H1 (cell line): ENCODE measurements at regions not wholly inside any gene's neighbourhood (a gene's known extent, or its start where the extent isn't known, plus 50 kb on each side); places are given as distances from the start of the nearest gene placed in this dataset.

Experiments used
- CTCF ChIA-PET: fragments of 300-600 bp; sonication (Branson Sonifier 250); formaldehyde crosslinking; loops from one replicate; lab custom pipeline; 2021; ENCODE audit not compliant: partially characterized antibody; lab: Charles Lee
- POLR2A ChIA-PET: fragments of 300-600 bp; sonication (Branson Sonifier 250); formaldehyde crosslinking; loops from one replicate; lab custom pipeline; 2021; ENCODE audit warnings: inconsistent platforms; ENCODE audit not compliant: partially characterized antibody; lab: Charles Lee
- DNase-seq, 2 experiments: peaks; one replicate each; pipeline versions ENCODE4 v3.0.0 to v3.0.0-alpha.2; 2010 to 2022; ENCODE audit warnings: low spot score in 2 of 2, low read depth in 1 of 2, mixed read lengths in 1 of 2
- FAIRE-seq: peaks from 2 replicates; lab custom pipeline; 2011; peaks lifted over from hg19 to GRCh38; lab: Jason Lieb, UNC
- H2AFZ ChIP-seq: 2 replicates; pipeline ENCODE4 v1.8.1; 2012; ENCODE audit warnings: low read length, inconsistent platforms
- H2AK5ac ChIP-seq: 2 replicates; pipeline ENCODE4 v1.6.1; 2013; ENCODE audit warnings: low read depth, low read length
- H2BK120ac ChIP-seq: replicated peaks from 2 replicates; pipeline ENCODE3; 2013; ENCODE audit warnings: low read depth, low read length, inconsistent platforms
- H2BK12ac ChIP-seq: 2 replicates; pipeline ENCODE4 v1.6.1; 2013; ENCODE audit warnings: low read depth, low read length
- H2BK15ac ChIP-seq: 2 replicates; pipeline ENCODE4 v1.6.1; 2013; ENCODE audit warnings: low read length
- H2BK20ac ChIP-seq: 2 replicates; pipeline ENCODE4 v1.6.1; 2013; ENCODE audit warnings: low read length
- H2BK5ac ChIP-seq: 2 replicates; pipeline ENCODE4 v1.6.1; 2013; ENCODE audit warnings: low read depth, low read length
- H3K14ac ChIP-seq: 2 replicates; pipeline ENCODE4 v1.6.1; 2013; ENCODE audit warnings: inconsistent platforms; ENCODE audit not compliant: insufficient read length
- H3K18ac ChIP-seq: 2 replicates; pipeline ENCODE4 v1.6.1; 2013; ENCODE audit warnings: low read length; ENCODE audit errors: extremely low read depth
- H3K23ac ChIP-seq: 2 replicates; pipeline ENCODE4 v1.6.1; 2013; ENCODE audit warnings: inconsistent platforms; ENCODE audit not compliant: insufficient read length
- H3K23me2 ChIP-seq: 2 replicates; pipeline ENCODE4 v1.6.1; 2013; ENCODE audit warnings: low read depth, low read length
- H3K27ac ChIP-seq: 2 replicates; pipeline ENCODE4 v1.6.1; 2011; ENCODE audit warnings: low read depth, low read length, inconsistent platforms
- H3K27me3 ChIP-seq, 4 experiments: replicated peaks in 1 of 4; 1 replicate in 1 of 4; 2 replicates in 3 of 4; pipeline versions ENCODE4 v1.6.1 to v1.8.1; 2011 to 2013; ENCODE audit warnings: low read length in 3 of 4, mild to moderate bottlenecking in 3 of 4, inconsistent platforms in 2 of 4, mixed read lengths in 2 of 4, moderate library complexity in 1 of 4; ENCODE audit not compliant: control insufficient read depth in 3 of 4, insufficient read depth in 3 of 4; ENCODE audit errors: extremely low read depth in 1 of 4
- H3K36me3 ChIP-seq, 4 experiments: 2 replicates each; pipeline versions ENCODE4 v1.6.1 to v1.8.1; 2011 to 2013; ENCODE audit warnings: mild to moderate bottlenecking in 4 of 4, low read length in 3 of 4, moderate library complexity in 2 of 4, control low read depth in 1 of 4, inconsistent platforms in 1 of 4; ENCODE audit not compliant: insufficient read depth in 4 of 4, control insufficient read depth in 2 of 4
- H3K4ac ChIP-seq: replicated peaks from 2 replicates; pipeline ENCODE3; 2013; ENCODE audit warnings: low read length, low read depth, mixed read lengths, inconsistent platforms; ENCODE audit not compliant: insufficient read length
- H3K4me1 ChIP-seq, 4 experiments: replicated peaks in 1 of 4; 1 replicate in 1 of 4; 2 replicates in 3 of 4; pipeline versions ENCODE4 v1.6.1 to v1.8.1; 2011 to 2013; ENCODE audit warnings: low read length in 3 of 4, inconsistent platforms in 2 of 4, mixed read lengths in 1 of 4; ENCODE audit not compliant: insufficient read depth in 4 of 4, control insufficient read depth in 3 of 4
- H3K4me2 ChIP-seq, 2 experiments: 2 replicates each; pipeline versions ENCODE4 v1.6.1 to v1.8.1; 2011 to 2013; ENCODE audit warnings: low read depth in 2 of 2, low read length in 2 of 2, control low read depth in 1 of 2, inconsistent platforms in 1 of 2, mild to moderate bottlenecking in 1 of 2; ENCODE audit not compliant: insufficient read depth in 1 of 2
- H3K4me3 ChIP-seq, 4 experiments: fragments of 200-600, 300-600 bp in 1 of 4; sonication (generic), shearing (Covaris generic), sonication (Bioruptor Twin) in 1 of 4; 2 replicates each; pipeline versions ENCODE4 v1.5.1 to v1.8.1; 2011 to 2016; ENCODE audit warnings: low read length in 4 of 4, low read depth in 3 of 4, control low read depth in 2 of 4, inconsistent platforms in 2 of 4, mild to moderate bottlenecking in 2 of 4, mixed read lengths in 1 of 4, moderate library complexity in 1 of 4; ENCODE audit not compliant: insufficient read depth in 2 of 4; ENCODE audit errors: extremely low read depth in 1 of 4
- H3K56ac ChIP-seq: replicated peaks from 2 replicates; pipeline ENCODE3; 2013; ENCODE audit warnings: low read depth, mild to moderate bottlenecking, mixed read lengths, low read length, inconsistent platforms; ENCODE audit not compliant: insufficient read length
- H3K79me1 ChIP-seq: 2 replicates; pipeline ENCODE4 v1.6.1; 2013; ENCODE audit warnings: low read depth, low read length, control low read depth
- H3K79me2 ChIP-seq, 2 experiments: 2 replicates each; pipeline versions ENCODE4 v1.6.1 to v1.8.1; 2012 to 2013; ENCODE audit warnings: low read length in 2 of 2, mild to moderate bottlenecking in 2 of 2, inconsistent platforms in 1 of 2; ENCODE audit not compliant: insufficient read depth in 2 of 2, control insufficient read depth in 1 of 2
- H3K9ac ChIP-seq, 4 experiments: replicated peaks in 1 of 4; 1 replicate in 1 of 4; 2 replicates in 3 of 4; pipeline versions ENCODE4 v1.6.1 to v1.8.1; 2011 to 2013; ENCODE audit warnings: low read depth in 3 of 4, low read length in 3 of 4, control low read depth in 2 of 4, mild to moderate bottlenecking in 2 of 4, moderate library complexity in 2 of 4, inconsistent platforms in 1 of 4; ENCODE audit errors: extremely low read depth in 1 of 4
- H3K9me3 ChIP-seq, 2 experiments: 2 replicates each; pipeline versions ENCODE4 v1.6.1 to v1.8.1; 2012 to 2013; ENCODE audit warnings: mild to moderate bottlenecking in 2 of 2, moderate library complexity in 2 of 2, control low read depth in 1 of 2, inconsistent platforms in 1 of 2, low read depth in 1 of 2, low read length in 1 of 2, mixed read lengths in 1 of 2; ENCODE audit not compliant: insufficient read depth in 2 of 2
- H4K20me1 ChIP-seq, 2 experiments: replicated peaks in 1 of 2; 2 replicates each; pipeline versions ENCODE3 to v1.8.1; 2011 to 2013; ENCODE audit warnings: inconsistent platforms in 2 of 2, low read length in 2 of 2, mild to moderate bottlenecking in 1 of 2; ENCODE audit not compliant: insufficient read depth in 2 of 2, control insufficient read depth in 1 of 2
- H4K5ac ChIP-seq: 2 replicates; pipeline ENCODE4 v1.6.1; 2013; ENCODE audit warnings: low read length, low read depth, mixed read lengths, inconsistent platforms; ENCODE audit not compliant: insufficient read length
- H4K8ac ChIP-seq: 2 replicates; pipeline ENCODE4 v1.8.0; 2013; ENCODE audit warnings: mild to moderate bottlenecking, moderate library complexity, low read length, inconsistent platforms; ENCODE audit not compliant: insufficient read depth; ENCODE audit errors: extremely low read depth
- H4K91ac ChIP-seq: replicated peaks from 2 replicates; pipeline ENCODE3; 2013; ENCODE audit warnings: low read length, mixed read lengths, inconsistent platforms; ENCODE audit not compliant: insufficient read length
- CTBP2 ChIP-seq: IDR thresholded peaks from 2 replicates; pipeline ENCODE4 v1.7.0; 2011; ENCODE audit warnings: borderline replicate concordance, mild to moderate bottlenecking, moderate library complexity, mixed read lengths, low read length; ENCODE audit not compliant: insufficient read depth, insufficient read length
- JUND ChIP-seq: IDR thresholded peaks from 2 replicates; pipeline ENCODE4 v1.6.1; 2011; ENCODE audit warnings: mild to moderate bottlenecking, improper control_type of control experiment, low read length
- WGBS, 2 experiments: shearing (Covaris generic) in 1 of 2; methylation state at CpG; one replicate each; pipeline versions ENCODE4 v1.1.6 to v1.1.7; 2013 to 2015; ENCODE audit warnings: low lambda C conversion rate in 2 of 2, mixed read lengths in 2 of 2, inconsistent platforms in 1 of 2, low coverage in 1 of 2, missing lambda C conversion rate in 1 of 2; ENCODE audit not compliant: insufficient replicate concordance in 2 of 2, insufficient coverage in 1 of 2, insufficient read length in 1 of 2; ENCODE audit errors: extremely low coverage in 1 of 2, missing lambda C conversion rate in 1 of 2; 5-methylcytosine and 5-hydroxymethylcytosine counted together

GRCh38 chr1:116226017-116226416, 114.8 kb downstream of the MAB21L3 start:
- Histone ChIP-seq H3K27ac (no peak overlapping the region), H3K23ac (no peak overlapping the region), H3K4me2 (no peak overlapping the region), H2AFZ (no peak overlapping the region), H3K14ac (no peak overlapping the region), H3K79me2 (no peaks in the 10 kb centered on the region), H3K36me3 (no peaks in the 10 kb centered on the region), H3K4me3 (no peak overlapping the region), H3K79me1 (no peaks in the 10 kb centered on the region), H4K8ac (no peak overlapping the region), H3K56ac (no peak overlapping the region), H3K9ac (no peak overlapping the region), H2BK120ac (no peak overlapping the region), H2BK20ac (no peak overlapping the region), H2BK15ac (no peak overlapping the region), H3K9me3 (no peaks in the 10 kb centered on the region), H2BK5ac (no peak overlapping the region), H2BK12ac (no peak overlapping the region), H3K27me3 (0 out of 7 replicates have a peak, but pooled peaks cover 0 to 2% (median 0%) of the 10 kb centered on the region in 4 experiments), H4K20me1 (no peaks in the 10 kb centered on the region), H3K4me1 (peaks cover 0 to 4% (median under 1%) of the 10 kb centered on the region in 4 experiments; a peak in 2 of 7 replicates), H4K91ac (no peak overlapping the region), H2AK5ac (no peak overlapping the region), H3K23me2 (no peaks in the 10 kb centered on the region), H4K5ac (no peak overlapping the region), H3K18ac (no peak overlapping the region), H3K4ac (no peak overlapping the region)
- 90% methylated on average over 1 of the region's 1 CpG; no CpG with 5 or more reads in 1 of the 2 experiments for WGBS, 2 experiments
- TF ChIP-seq JUND (no peak), CTBP2 (no peak)
- DNase-seq = no peak
- FAIRE-seq = no peak
- ChIA-PET POLR2A (no interaction called here), CTCF (interaction anchor here (1.0 kb wide), 1 partner anchor 13 kb away, joined by 4 read pairs; no protein-coding TSS in a partner anchor)
